GM12865 (cell line): ENCODE measurements at regions not wholly inside any gene's neighbourhood (a gene's known extent, or its start where the extent isn't known, plus 50 kb on each side); places are given as distances from the start of the nearest gene placed in this dataset.

Source experiments
- DNase-seq: peaks from one replicate; pipeline ENCODE4 v3.0.0; 2010; ENCODE audit warnings: low read depth
- H3K4me3 ChIP-seq: 2 replicates; pipeline ENCODE4 v1.5.1; 2011; ENCODE audit warnings: mild to moderate bottlenecking, low read depth, low read length, control low read depth
- TF ChIP-seq, protein P1 (sequence below): IDR thresholded peaks from 2 replicates; pipeline ENCODE4 v1.5.1; 2011; ENCODE audit warnings: low read length, control low read depth, low read depth, inconsistent platforms; ENCODE audit not compliant: insufficient read depth; ENCODE audit errors: missing control alignments

DNA sequence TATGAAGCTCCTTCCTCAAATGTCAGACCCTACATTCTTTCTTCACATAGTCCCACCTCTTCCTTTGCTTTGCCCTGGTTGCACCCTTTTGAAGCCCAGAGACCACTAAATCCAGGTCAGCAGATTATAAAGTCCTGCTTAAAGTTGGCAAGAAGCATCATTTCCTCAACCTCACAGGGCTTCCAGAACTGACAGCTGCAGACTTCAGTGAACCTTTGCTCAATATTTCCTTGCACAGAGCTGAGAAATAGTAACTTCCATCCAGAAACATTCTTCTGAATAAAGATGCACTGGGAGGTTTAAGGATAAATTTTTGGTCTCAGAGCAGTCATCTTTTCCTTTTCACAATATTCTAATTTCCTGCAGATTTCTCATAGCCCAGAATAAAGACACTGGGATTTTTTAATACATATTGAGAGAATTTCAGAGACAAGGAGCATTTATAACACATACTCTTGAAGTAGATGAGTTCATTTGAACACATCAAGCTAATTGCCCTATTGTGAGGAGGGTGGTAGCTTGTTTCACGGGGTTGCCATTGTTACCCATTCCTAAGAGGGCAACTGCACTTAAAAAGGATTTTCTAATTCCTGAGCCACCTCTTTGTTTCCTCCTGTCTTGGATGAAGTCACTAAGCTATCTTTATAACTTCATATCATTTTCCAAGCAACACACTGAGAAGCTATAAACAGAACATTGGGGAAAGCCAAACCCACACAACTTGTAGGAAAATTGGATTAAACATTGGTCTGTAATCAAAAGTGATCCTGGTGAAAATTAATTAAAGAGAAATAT lies 150.2 kb upstream of the PLN start:
- TF ChIP-seq, protein P1, sequence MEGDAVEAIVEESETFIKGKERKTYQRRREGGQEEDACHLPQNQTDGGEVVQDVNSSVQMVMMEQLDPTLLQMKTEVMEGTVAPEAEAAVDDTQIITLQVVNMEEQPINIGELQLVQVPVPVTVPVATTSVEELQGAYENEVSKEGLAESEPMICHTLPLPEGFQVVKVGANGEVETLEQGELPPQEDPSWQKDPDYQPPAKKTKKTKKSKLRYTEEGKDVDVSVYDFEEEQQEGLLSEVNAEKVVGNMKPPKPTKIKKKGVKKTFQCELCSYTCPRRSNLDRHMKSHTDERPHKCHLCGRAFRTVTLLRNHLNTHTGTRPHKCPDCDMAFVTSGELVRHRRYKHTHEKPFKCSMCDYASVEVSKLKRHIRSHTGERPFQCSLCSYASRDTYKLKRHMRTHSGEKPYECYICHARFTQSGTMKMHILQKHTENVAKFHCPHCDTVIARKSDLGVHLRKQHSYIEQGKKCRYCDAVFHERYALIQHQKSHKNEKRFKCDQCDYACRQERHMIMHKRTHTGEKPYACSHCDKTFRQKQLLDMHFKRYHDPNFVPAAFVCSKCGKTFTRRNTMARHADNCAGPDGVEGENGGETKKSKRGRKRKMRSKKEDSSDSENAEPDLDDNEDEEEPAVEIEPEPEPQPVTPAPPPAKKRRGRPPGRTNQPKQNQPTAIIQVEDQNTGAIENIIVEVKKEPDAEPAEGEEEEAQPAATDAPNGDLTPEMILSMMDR: no peak
- no peak for DNase-seq
- no peak overlapping the region for H3K4me3 ChIP-seq

- H3K4me3 ChIP-seq: no peak overlapping the region
- no peak for DNase-seq
- TF ChIP-seq, protein P1: no peak
Measured at GRCh38 chr6:118400098-118400497, 148.0 kb upstream of the PLN start.

GRCh38 chr6:118400582-118400981 lies 147.5 kb upstream of the PLN start:
- no peak overlapping the region for H3K4me3 ChIP-seq
- TF ChIP-seq, protein P1: no peak
- no peak for DNase-seq

DNA sequence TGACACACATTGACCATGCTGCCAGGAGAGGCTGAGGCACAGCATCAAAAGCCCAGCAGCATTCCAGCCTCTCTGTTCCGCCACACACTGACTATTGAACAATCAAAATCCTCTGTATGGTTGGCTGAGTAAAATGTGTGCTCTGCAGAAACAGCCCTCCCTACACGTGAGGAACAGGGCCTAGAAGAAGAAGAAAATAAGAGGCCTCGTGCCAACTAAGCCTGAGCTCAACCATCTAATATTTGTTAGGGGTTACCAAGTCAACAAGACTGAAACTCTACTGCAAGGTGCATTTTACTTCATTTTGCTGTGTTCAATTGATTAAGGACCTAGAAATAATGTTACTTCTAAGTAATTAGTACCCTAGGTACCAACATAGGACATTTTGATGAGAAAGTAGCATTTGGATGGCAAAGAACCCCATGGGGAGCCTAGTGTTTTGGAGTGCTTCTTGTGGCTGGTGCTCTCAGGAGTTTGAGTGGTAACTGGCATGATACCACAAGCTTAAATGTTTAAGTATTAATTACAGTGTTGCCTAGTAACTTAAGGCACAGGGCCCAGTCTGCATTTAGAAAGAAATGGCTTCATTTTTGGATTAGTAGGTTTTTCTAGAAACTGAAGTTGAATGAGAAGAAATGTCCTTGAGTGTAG lies 146.6 kb upstream of the PLN start:
- H3K4me3 ChIP-seq: no peak overlapping the region
- DNase-seq: no peak
- TF ChIP-seq, protein P1: no peak

DNA sequence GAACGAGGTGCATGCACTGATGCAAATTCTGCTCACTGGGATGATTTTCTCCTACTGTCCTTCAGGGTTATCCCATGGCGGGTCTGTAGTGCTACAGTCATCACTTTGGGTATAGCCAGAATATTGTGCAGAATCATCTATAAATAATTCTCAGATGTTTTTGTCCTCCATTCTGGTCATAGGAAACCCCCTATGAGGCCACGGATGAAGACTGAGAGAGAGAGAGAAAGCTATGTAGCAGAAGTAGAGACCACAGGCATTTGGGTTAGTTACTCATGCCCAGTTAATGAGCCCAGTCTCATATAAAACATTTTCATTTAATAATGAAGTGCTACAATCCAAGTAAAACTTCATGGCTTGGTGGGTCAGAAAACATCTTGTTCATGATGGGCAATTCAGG lies 145.1 kb upstream of the PLN start:
- DNase-seq: no peak
- H3K4me3 ChIP-seq: no peak overlapping the region
- TF ChIP-seq, protein P1: no peak

- no peak overlapping the region for H3K4me3 ChIP-seq
- TF ChIP-seq, protein P1: no peak
- peak; percentile 7 for DNase-seq
Measured at GRCh38 chr6:118408863-118409262, 139.2 kb upstream of the PLN start.
